HG02943 (cell line): ENCODE measurements at regions not wholly inside any gene's neighbourhood (a gene's known extent, or its start where the extent isn't known, plus 50 kb on each side); places are given as distances from the start of the nearest gene placed in this dataset.

ENCODE experiments used
- ATAC-seq: cut with Tn5 transposase; IDR thresholded peaks from one replicate; pipeline ENCODE4 v1.9.1; 2021; ENCODE audit warnings: mild to moderate bottlenecking, low read depth, moderate library complexity; ENCODE audit not compliant: unreplicated experiment

DNA sequence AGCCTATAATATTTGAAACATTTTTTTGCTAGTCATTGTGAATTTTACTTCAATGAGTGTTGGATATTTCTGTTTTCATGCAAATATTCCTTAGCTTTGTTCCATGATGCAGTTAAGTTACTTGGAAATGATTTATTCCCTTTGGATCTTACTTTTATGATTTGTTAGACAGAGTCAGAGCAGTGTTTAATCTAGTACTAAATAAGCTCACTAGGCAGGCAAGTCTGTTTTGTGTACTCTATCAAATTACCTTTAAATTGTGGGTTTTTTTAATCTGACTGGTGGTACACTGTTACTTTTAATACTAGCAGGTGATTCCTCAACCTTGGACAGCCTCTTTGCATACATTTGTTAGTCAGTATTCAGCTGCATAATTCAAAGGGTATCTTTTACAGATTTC is 173.3 kb upstream of the MBNL1 start:
- no peak for ATAC-seq

DNA sequence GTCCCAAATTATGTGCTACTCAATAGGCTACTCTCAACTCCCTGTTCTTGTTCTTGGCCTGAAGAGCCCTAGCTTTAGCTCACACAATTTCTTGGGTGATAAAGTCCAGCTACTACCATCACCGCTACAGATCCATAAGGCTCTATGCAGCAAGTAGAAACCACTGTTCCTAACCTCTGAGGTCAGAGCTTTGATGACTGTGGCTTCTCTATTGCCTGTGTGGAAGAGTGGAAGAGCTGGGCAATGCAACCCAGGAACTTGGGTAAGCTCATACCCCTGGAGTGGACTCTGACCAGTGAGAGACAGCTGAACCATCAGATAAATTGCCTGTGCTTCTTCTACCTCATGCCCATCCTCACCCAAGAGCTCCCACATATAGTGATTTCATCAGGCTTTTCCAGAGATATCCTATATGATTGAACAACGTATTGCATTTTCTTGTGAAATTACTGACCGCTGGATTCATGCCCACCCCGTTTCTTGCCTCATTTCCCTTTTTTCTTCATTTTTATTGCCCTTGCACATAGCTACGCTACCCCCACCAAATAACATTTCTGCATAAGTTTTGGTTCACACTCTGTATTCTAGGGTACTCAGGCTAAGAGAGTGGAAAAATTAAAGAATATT is 172.3 kb upstream of the MBNL1 start:
- ATAC-seq: no peak

DNA sequence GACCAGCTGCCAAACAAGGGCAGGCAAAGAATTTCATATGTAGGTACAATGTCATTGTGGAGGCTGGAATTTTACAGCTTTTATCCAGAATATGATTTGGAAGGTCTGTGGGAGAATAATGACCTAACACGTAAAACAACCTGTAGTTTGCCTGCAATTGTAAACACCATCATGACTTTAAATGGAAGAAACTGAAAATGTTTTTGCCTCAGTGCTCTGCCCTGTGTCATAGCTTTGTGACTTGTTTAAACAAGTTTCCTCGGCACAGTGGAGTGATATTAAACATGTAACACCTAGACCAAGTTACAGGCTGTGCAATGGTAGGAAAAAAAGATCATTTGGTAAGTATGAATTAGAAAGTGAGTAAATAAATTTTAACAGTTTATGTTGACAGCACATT is 171.6 kb upstream of the MBNL1 start:
- ATAC-seq: no peak

DNA sequence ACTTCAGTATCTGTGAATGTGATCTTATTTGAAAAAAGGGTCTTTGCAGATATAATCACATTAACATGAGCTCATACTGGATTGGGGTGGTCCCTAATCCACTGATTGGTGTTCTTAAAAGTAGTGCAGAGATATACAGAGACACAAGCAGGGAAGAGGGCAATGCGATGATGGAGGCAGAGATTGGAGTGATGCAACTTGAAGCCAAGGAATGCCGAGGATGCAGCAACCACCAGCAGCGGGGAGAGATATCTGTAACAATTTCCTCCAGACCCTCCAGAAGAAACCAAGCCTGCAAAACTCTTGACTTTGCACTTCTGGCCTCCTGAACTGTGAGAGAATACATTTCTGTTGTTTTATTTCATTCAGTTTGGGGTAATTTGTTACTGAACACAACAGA is 171.0 kb upstream of the MBNL1 start:
- ATAC-seq: no peak

DNA sequence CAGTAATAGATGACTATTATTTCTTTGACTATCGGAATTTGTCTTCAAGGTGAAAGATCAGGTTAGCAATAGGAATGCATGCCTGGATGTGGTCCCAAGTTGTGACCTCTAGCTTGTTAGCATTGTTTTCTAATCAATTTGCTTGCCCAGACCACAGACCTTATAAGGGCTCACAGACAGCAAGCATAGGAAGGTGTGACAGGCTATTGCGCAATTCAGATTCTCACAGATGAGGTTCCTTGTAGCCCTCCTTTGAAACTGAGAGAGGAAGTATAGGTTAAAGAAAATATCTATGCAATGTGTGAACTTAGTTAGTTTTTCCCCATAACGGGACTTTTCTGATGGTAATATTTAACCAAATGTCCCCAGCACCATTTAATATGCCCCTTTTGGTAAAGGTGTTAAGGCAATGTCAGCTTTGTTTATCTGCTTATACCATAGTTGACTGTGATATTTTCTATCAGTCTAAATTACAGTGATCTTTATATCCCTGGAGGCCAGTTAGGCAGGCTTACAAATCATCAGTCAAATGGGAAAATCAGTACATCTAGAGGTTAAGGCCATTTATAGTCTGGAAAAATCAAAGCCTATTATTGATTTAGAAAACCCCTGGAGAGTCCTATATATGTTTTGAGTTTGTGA is 168.1 kb upstream of the MBNL1 start:
- ATAC-seq: peak; percentile 99

DNA sequence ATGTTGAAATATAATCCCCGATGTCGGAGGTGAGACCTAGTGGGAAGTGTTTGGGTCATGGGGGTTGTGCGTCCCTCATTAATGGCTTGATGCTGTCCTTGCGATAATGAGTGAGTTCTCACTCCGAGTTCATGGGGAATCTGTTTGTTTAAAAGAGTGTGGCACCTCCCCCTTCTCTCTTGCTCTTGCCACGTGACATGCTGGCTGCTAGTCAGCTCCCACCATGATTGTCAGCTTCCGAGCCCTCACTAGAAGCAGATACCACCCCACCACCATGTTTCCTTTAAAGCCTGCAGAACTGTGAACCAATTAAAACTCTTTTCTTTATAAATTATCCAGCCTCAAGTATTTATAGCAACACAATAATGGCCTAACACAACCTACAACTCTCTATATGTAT is 166.3 kb upstream of the MBNL1 start:
- no peak for ATAC-seq

DNA sequence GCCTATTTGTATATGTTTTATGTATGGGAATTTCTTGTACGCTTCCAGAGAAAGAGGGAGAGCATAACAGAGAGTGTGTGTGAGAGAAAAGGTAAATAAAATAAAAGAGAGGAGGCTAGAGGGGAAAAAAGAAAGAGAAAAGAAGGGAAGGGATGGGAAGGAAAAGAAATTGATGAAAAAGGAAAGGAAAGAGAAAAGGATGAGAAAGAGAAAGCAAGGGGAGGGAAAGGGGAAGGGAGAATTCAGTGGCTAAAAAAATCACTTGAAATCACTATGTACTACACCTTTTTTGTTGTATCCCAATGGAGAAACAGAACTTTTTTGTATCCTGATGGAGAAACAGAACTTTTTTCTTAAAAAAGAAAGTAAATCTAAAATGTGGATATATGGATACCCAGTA is 165.5 kb upstream of the MBNL1 start:
- ATAC-seq: no peak

DNA sequence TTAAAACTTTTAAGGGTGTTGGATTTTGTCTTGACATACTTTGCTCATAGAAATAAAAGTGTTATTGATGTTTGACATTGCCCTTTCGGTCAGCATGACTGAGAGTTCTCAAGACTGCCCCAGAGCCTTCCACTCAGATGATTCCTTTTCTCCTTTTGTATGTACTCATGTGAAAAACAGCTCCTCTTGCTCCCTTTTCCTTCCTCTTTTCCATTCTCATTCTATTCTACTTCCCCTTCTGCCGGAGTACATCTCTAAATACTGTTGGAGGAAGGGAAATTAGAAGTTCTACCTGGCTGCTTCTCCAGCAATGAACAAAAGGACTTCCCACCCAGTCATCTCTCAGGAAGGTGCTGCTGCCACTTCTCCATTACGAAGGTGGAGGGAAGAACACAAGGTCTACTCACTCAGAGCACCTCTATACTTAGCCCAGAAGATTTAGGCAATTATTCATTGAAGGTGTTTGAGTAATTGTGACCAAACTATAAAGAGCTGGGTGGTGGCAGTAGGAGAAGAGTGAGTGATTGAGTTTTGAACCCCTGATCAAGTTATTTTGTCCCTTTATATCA is 163.8 kb upstream of the MBNL1 start:
- no peak for ATAC-seq

DNA sequence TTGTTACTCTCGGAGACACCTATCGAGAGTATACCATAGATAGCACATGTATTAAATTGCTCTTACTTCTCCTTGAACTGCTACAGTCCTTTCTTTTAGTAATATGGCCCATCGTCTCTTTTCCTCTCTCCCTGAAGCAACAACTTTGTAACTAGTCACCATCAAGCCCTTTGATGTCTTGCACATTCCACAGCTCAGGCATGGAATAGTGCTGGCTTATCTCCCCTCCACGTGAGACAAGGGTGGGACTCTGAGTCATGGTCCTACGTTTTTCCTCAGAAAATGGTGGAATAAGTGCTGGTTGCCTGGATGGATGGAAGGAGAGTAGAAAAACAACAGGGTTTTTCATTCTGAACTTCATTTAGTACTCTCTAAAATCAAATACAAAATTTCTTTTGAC is 163.3 kb upstream of the MBNL1 start:
- no peak for ATAC-seq

DNA sequence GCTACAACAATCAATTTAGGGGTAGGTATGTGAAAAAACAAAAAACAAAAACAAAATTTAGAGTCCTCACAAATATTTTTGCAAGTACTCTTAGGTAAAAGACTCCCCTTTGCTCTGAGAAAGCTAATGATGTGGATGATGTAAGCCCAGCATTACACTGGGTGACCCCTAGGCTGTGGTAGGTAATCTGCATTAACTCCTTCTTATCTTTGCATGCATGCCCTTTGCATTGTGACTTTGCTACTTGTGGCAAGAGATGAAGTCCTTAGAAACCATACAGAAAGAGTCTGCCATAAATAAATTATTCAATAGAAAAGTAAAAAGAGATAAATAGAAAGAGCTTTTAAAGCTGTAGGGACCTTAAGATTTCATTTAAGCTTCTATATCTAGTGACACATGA is 159.7 kb upstream of the MBNL1 start:
- no peak for ATAC-seq

DNA sequence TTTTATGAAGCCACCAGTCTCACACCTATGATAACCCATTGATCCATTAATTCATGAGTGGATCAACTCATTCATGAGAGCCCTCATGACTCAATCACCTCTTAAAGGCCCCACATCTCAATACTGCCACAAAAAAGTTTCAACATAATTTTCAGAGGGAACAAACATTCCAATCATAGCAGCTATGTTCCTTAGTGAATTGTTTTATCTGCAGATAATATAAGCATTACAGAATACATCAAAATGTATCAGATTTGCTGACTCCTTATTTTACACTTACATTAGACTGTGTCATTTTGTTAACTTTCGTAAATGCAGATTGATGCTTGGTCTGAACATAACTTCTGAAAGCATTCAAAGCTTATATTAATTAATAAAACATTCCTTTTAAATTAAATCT is 155.3 kb upstream of the MBNL1 start:
- no peak for ATAC-seq

DNA sequence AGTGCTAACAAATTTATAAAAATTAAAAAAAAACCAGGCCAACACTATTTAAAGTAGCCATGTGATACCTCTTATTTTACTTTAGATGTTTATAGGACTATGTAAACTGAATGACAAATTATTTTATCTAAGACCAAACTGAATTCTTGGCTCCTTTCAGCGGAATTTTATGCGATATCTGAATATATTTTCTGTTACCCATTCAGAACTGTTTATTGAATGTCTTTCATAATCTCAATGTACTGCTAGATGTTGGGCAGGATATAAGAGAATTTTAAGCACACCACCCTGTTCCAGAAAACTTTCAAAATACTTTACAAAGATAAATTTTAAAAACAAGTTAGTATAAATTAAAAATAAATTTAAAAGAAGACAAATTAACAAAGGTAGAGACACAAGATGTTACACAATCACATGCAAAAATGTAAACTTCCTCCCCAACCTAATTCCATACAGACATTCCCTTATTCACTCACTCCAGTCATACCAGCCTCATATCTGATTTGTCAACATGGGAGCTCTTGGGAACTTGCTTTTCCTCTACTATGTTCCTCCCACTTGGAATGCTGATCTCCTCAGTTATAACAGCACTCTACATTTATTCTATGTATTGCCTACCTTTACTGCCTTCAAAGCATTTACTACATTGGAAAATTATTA is 154.6 kb upstream of the MBNL1 start:
- ATAC-seq: no peak

DNA sequence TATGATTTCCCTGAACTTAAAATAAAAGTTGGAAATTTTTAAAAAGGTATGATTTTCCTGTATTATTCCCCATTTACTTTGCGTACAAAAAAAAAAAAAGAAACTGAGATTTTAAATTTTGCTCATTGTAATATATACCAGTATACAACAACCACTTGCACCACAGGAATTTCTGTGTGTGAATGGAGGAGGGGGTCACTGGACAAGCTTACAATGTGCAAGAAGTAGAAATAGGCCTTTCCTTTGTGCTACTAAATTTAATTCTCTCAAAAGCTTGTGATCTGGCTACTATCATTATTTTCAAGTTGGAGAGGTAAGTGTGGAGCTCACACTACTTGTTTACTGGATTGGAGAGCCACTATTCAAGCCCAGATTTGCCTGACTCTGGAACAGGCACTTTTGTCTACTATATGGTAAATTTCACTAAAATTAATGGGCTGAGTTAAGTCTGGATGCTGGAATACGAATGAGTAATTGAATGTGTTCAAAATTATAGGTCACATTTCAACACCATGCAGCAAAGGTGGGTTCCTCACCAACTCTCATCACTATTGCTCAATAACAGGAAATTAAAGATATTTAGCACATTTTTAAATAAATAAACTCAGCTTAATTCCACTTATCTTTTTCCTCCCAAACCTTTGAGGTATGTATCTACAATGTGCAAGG is 148.0 kb upstream of the MBNL1 start:
- ATAC-seq: no peak

DNA sequence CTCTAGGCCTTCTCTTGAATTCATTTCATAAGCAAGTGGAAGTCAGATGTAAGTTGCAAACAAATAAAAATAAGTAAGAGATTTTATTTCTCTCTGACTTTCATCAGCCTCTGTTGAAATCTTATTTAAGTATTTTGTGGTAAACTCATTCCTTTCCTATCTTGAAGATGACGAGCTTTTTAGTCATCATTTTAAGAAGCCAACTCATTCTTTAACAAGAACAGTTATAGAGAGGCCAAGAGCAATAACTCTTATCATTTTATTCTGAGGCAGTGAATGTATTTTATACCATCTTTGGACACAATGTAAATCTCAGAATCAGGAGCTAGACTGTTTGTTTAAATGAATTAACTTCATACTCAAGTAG is 147.5 kb upstream of the MBNL1 start:
- ATAC-seq: no peak

DNA sequence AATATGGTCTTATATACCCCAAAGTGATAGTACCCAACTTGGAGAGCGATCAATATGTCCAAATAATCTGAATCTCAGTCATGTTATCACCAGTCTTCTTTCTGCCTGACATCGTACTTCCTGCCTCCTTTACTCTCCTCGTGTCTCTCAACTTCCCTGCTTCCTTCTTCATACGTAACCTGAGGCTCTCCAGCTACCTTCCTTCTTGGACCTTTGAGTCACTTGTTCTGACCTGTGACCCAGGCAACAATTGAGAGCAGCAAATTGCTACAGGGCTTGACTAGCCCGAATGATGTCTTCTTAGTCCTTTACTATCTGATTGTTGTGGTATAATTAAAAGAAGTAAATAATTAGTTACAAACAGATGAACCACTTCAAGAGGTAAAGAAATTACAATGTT is 145.9 kb upstream of the MBNL1 start:
- no peak for ATAC-seq

DNA sequence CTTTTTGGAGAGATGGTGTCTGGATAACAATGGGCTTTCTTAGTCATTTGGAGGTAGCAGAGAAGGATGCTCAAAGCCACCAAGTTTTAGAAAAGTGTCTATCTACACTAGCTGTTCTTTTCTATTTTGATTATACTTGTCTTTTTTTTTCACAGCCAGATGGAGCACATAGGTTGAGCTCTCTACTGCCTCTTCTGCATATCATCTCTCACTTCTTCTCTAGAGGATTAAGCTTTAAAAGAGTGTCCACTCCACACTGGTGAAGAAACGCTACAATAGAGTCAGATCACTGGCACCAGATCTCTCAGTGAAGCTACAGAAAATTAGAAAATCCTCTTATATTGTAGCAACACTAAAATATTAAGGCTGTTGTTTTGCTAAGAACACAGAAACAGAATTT is 145.3 kb upstream of the MBNL1 start:
- ATAC-seq: no peak

DNA sequence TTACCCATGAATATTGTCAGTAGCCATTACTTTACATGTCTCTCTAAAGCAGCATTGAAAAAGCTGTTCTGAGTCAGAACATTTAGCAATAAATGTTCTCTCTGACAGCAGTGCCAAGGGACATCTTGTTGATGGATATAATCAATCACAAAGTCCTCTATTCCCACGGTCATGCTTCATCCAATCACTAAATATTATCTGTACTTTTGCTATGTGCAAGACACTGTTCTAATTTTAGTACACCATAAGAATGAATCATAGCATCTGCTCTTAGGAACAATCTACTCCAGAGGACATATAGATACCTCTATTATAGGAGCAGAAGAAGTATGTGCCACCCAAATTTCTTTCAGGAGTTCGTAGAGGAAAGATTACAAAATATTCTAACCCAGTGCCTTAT is 142.5 kb upstream of the MBNL1 start:
- ATAC-seq: no peak

DNA sequence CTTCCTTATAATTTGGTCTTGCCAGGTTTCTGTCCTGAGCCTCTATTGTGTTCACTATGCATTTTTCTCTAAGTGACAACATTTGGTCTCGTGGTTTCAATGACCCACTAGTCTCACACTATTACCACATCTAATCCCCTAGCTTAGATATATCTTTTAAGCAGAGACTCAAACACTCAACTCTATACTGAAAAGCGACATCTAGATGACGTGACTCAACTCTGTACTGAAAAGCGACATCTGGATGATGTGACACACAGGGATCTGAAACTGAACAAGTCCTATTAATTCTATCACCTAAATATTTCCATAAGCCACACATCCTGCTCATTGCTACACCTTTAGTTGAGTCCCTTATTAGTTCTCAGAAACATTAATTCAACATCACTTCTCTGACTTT is 141.7 kb upstream of the MBNL1 start:
- ATAC-seq: peak; percentile 97

DNA sequence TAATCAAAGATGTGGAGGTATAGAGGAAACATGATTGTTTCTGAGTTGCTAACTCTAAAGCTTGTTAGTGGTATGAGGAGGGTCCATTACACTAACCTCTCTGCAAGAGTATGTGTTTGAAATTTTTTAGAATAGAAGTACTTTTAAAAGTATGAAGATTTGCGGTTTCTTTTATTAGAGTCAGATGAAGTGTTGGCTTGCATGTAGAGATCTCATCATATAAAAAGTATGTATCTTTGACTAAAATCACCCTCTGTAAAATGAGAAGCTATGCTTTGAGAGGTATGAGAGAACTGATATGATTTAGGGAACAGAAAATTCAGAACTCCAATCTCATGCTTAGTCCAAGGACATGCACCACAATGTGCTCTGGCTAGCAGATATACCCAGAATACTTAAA is 140.4 kb upstream of the MBNL1 start:
- ATAC-seq: no peak

DNA sequence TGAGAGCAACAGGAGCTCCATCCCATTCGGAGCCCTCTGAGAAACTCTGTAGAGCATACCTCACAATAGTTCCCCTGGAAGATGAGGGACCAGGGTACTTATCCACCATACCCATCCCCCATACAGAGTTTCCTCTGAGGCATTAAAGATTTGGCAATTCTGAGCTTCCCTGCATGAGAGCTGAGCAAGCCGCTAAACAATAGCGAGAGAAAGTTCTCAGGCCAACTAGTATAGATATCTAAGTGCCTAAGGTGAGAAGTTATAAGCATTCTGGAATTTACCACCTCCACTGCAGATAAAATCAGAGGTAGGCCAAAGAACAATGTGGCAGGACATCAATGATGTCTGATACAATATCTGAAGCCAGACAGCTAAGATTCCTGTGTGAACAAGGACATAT is 129.1 kb upstream of the MBNL1 start:
- no peak for ATAC-seq

DNA sequence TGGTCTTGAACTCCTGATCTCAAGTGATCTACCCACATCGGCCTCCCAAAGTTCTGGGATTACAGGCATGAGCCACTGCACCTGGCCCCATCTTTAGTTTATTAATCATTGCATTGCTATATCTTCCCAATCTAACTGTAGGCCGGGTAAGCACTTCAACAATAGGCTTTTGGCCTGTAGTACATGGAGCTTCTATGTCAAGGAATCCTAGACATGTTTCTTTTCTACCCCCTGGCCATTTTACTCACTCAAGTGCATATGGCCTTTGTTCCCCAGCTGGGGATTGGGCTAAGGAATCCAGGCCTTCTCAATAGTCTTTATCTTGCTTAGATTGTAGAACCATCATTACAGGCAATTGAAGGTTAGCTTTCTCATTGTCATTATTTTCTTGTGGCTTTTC is 122.3 kb upstream of the MBNL1 start:
- ATAC-seq: no peak
